ENCODE measurements at regions not wholly inside any gene's neighbourhood (a gene's known extent, or its start where the extent isn't known, plus 50 kb on each side); places are given as distances from the start of the nearest gene placed in this dataset.
"Not testable (repeated sequence)": the region's sequence is repeated elsewhere in the genome, so short reads cannot be mapped to it uniquely, and the experiment has no call there.

DNA sequence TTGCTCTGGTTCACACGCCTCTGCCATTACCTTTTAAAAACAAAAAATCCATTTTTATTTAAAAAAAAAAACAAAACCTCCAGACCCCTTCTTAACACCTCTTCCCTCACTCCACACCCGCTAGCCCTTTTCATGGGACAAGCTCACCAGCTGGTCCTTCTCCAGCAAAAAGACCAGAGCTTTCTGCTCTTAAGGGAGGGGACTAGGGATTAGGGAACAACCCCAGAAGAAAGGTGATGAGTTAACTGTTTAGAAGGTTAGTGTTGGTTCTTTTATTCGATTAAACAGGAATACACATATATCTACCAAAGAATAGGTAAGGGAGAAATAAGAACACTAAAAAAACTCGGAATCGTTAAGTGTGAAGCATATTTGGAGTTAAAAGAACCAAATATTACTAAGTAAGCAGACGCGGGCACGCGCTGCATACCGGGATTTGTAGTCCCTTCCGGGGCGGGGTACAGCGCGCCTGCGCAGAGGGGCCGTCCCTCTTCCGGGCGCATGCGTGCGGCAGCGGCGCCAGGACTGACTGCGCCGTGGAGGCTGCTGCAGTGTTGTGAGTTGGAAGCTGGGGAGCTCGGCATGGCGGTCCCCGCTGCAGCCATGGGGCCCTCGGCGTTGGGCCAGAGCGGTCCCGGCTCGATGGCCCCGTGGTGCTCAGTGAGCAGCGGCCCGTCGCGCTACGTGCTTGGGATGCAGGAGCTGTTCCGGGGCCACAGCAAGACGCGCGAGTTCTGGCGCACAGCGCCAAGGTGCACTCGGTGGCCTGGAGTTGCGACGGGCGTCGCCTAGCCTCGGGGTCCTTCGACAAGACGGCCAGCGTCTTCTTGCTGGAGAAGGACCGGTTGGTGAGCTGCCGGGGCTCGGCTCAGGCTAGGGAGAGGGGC lies 92.6 kb upstream of the FAM153A start:
- TF ChIP-seq, protein P1, sequence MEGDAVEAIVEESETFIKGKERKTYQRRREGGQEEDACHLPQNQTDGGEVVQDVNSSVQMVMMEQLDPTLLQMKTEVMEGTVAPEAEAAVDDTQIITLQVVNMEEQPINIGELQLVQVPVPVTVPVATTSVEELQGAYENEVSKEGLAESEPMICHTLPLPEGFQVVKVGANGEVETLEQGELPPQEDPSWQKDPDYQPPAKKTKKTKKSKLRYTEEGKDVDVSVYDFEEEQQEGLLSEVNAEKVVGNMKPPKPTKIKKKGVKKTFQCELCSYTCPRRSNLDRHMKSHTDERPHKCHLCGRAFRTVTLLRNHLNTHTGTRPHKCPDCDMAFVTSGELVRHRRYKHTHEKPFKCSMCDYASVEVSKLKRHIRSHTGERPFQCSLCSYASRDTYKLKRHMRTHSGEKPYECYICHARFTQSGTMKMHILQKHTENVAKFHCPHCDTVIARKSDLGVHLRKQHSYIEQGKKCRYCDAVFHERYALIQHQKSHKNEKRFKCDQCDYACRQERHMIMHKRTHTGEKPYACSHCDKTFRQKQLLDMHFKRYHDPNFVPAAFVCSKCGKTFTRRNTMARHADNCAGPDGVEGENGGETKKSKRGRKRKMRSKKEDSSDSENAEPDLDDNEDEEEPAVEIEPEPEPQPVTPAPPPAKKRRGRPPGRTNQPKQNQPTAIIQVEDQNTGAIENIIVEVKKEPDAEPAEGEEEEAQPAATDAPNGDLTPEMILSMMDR (IDR thresholded peaks at IDR 0.05) = not testable (repeated sequence)
- not testable (repeated sequence) for TF ChIP-seq POLR2A (IDR thresholded peaks at IDR 0.05)

Measured in body of pancreas (tissue), 4 donors.